GM12878 (cell line): ENCODE measurements at regions not wholly inside any gene's neighbourhood (a gene's known extent, or its start where the extent isn't known, plus 50 kb on each side); places are given as distances from the start of the nearest gene placed in this dataset.

Experiments used
- ATAC-seq: fragments of 200-7000 bp; cut with Tn5 transposase; 3 replicates; pipeline ENCODE4 v1.9.1; 2020; ENCODE audit warnings: mild to moderate bottlenecking, moderate library complexity
- BruUV-seq: library from RNA; stranded (reverse); fragments of 400-500 nt; replicated peaks from 2 replicates; lab custom pipeline; 2021; lab: Mats Ljungman, UMichigan
- CTCF ChIA-PET: fragments of 300-600 bp; sonication (Branson Sonifier 250); formaldehyde crosslinking; extraction: SDS; loops from one replicate; lab custom pipeline; 2021; ENCODE audit warnings: inconsistent platforms; lab: Yijun Ruan, JAX
- POLR2A ChIA-PET: fragments of 350-600 bp; formaldehyde crosslinking; extraction: SDS; loops from one replicate; lab custom pipeline; 2021; ENCODE audit warnings: inconsistent platforms; lab: Charles Lee
- RAD21 ChIA-PET: fragments of 300-600 bp; sonication (Branson Sonifier 250); formaldehyde crosslinking; loops from one replicate; lab custom pipeline; 2023; ENCODE audit warnings: antibody characterized with exemption; ENCODE audit not compliant: unreplicated experiment; lab: Charles Lee
- SMC1A ChIA-PET: fragments of 300-600 bp; sonication (Branson Sonifier 250); formaldehyde crosslinking; loops from one replicate; lab custom pipeline; 2023; ENCODE audit not compliant: unreplicated experiment, uncharacterized antibody; lab: Charles Lee
- DNase-seq: peaks from one replicate; pipeline ENCODE4 v3.0.0-alpha.2; 2011; ENCODE audit warnings: low read depth, low spot score
- FAIRE-seq: peaks from 3 replicates; lab custom pipeline; 2011; peaks lifted over from hg19 to GRCh38; lab: Jason Lieb, UNC
- H2AFZ ChIP-seq: 2 replicates; pipeline ENCODE4 v1.6.0; 2011; ENCODE audit warnings: low read depth, low read length, control low read depth; ENCODE audit not compliant: control insufficient read depth
- H3K27ac ChIP-seq: 2 replicates; pipeline ENCODE4 v1.5.1; 2011; ENCODE audit warnings: control low read depth; ENCODE audit not compliant: control insufficient read depth, insufficient read depth
- H3K27me3 ChIP-seq, 2 experiments: replicated peaks in 1 of 2; 2 replicates each; pipeline versions ENCODE4 v1.6.0 to v1.6.1; 2011; ENCODE audit warnings: low read length in 1 of 2; ENCODE audit not compliant: control insufficient read depth in 2 of 2, insufficient read depth in 2 of 2
- H3K36me3 ChIP-seq, 2 experiments: 2 replicates each; pipeline ENCODE4 v1.5.1; 2011; ENCODE audit warnings: low read length in 1 of 2; ENCODE audit not compliant: control insufficient read depth in 2 of 2, insufficient read depth in 2 of 2
- H3K4me1 ChIP-seq: 2 replicates; pipeline ENCODE4 v1.6.1; 2011; ENCODE audit warnings: mild to moderate bottlenecking, low read length, moderate library complexity, mixed read lengths; ENCODE audit not compliant: control insufficient read depth, insufficient read depth
- H3K4me2 ChIP-seq: 2 replicates; pipeline ENCODE4 v1.6.0; 2011; ENCODE audit warnings: control low read depth; ENCODE audit not compliant: control insufficient read depth, insufficient read depth
- H3K4me3 ChIP-seq: fragments of 200-600 bp; sonication (generic); 2 replicates; pipeline ENCODE4 v1.5.1; 2016
- H3K79me2 ChIP-seq: 2 replicates; pipeline ENCODE4 v1.6.0; 2011; ENCODE audit warnings: low read length; ENCODE audit not compliant: control insufficient read depth, insufficient read depth
- H3K9ac ChIP-seq: 2 replicates; pipeline ENCODE4 v1.8.0; 2011; ENCODE audit warnings: low read length, control low read depth, mixed read lengths; ENCODE audit not compliant: control insufficient read depth, insufficient read depth
- H3K9me3 ChIP-seq: replicated peaks from 3 replicates; pipeline ENCODE4 v1.5.1; 2011; ENCODE audit warnings: mild to moderate bottlenecking, low read length; ENCODE audit not compliant: control insufficient read depth, insufficient read depth
- H4K20me1 ChIP-seq: 2 replicates; pipeline ENCODE4 v1.6.0; 2011; ENCODE audit not compliant: control insufficient read depth, insufficient read depth
- CEBPZ ChIP-seq: fragments of 150-350 bp; IDR thresholded peaks from 2 replicates; pipeline ENCODE4 v1.6.1; 2016; ENCODE audit warnings: low read depth, low read length
- CHD1 ChIP-seq: IDR thresholded peaks from 2 replicates; pipeline ENCODE4 v1.6.1; 2012; ENCODE audit warnings: low read depth, low read length, improper control_type of control experiment
- SRF ChIP-seq, 2 experiments: IDR thresholded peaks; 2 replicates each; pipeline ENCODE4 v1.6.1; 2011; ENCODE audit warnings: low read depth in 2 of 2, low read length in 2 of 2, mild to moderate bottlenecking in 1 of 2, moderate library complexity in 1 of 2
- SUPT20H ChIP-seq: IDR thresholded peaks from 2 replicates; pipeline ENCODE4 v1.6.1; 2011; ENCODE audit warnings: low read depth, mild to moderate bottlenecking, low read length, moderate library complexity, borderline replicate concordance; ENCODE audit not compliant: control insufficient read depth
- WGBS: methylation state at CpG from one replicate; pipeline ENCODE4 v1.1.6; 2016; ENCODE audit warnings: low lambda C conversion rate; ENCODE audit not compliant: insufficient replicate concordance, insufficient coverage; ENCODE audit errors: missing lambda C conversion rate; 5-methylcytosine and 5-hydroxymethylcytosine counted together
- in situ Hi-C: fragments of 300-500 bp; cut with MboI; formaldehyde crosslinking; loops from 9 replicates; pipeline ENCODE4 v1.14.3; 2018; ENCODE audit warnings: mixed read lengths
- intact Hi-C: fragments of 100-400 bp; cut with micrococcal nuclease; formaldehyde crosslinking; loops from one replicate; pipeline ENCODE4 v1.14.2; 2022; ENCODE audit not compliant: unreplicated experiment
- TF ChIP-seq, protein P1 (sequence below): fragments of 450-650 bp; IDR thresholded peaks from 2 replicates; pipeline ENCODE4 v1.6.1; 2017; ENCODE audit warnings: mild to moderate bottlenecking, moderate library complexity
- TF ChIP-seq, protein P2 (sequence below): IDR thresholded peaks from 2 replicates; pipeline ENCODE4 v1.6.1; 2011; ENCODE audit warnings: borderline replicate concordance, low read depth, mild to moderate bottlenecking, moderate library complexity, mixed read lengths, low read length; ENCODE audit not compliant: insufficient read depth; ENCODE audit errors: extremely low read length

- no peak for TF ChIP-seq SUPT20H
- no peak for TF ChIP-seq SRF (IDR thresholded peaks at IDR 0.05; ENCODE audit: low read depth in 2 of 2, low read length in 2 of 2)
- TF ChIP-seq, all 136 proteins: peak for 0
These were observed 319.2 kb downstream of the CDC14C start (continued) for GRCh38 chr7:49243521-49243920.

DNA sequence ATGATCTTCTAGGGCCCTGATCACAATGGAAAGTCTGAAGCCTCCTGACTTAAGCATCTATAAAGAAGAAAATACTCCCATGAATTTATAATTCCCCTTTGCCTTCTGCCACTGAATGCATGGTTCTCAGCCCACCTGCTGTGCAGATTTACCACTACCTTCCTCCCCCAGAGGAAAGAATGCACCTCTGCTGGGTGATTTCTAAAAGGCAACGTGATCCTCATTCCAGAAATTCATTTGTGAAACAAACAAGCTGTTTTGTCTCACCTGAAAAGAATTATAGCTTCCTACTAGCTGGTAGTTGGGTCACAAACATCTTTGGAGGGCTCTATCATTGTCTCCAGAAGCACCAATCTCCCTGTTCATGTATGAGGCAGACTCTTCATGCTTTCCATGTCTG is 320.2 kb downstream of the CDC14C start:
- H2AFZ ChIP-seq: no peak overlapping the region
- no peak for FAIRE-seq
- no peak for ATAC-seq
- H3K36me3 ChIP-seq: no peaks in the 10 kb centered on the region
- no peak for DNase-seq
- RAD21 ChIA-PET: interaction anchor here (1.0 kb wide), 1 partner anchor 243 kb away, joined by 3 read pairs; no protein-coding TSS in a partner anchor
- in situ Hi-C loops: no loop called here
- no peaks in the 10 kb centered on the region for H3K9me3 ChIP-seq
- H3K4me2 ChIP-seq: no peak overlapping the region
- intact Hi-C loops: no loop called here
- H3K9ac ChIP-seq: no peak overlapping the region
- no peaks in the 10 kb centered on the region for H3K4me1 ChIP-seq
- SMC1A ChIA-PET: interaction anchor here (0.7 kb wide), 1 partner anchor 8 kb away, joined by 3 read pairs; no protein-coding TSS in a partner anchor
- CTCF ChIA-PET: no interaction called here
- 0% methylated on average over 1 of the region's 1 CpG for WGBS
- no peak overlapping the region for H3K4me3 ChIP-seq
- no peak for TF ChIP-seq CEBPZ
- TF ChIP-seq CHD1: no peak
- TF ChIP-seq, protein P1, sequence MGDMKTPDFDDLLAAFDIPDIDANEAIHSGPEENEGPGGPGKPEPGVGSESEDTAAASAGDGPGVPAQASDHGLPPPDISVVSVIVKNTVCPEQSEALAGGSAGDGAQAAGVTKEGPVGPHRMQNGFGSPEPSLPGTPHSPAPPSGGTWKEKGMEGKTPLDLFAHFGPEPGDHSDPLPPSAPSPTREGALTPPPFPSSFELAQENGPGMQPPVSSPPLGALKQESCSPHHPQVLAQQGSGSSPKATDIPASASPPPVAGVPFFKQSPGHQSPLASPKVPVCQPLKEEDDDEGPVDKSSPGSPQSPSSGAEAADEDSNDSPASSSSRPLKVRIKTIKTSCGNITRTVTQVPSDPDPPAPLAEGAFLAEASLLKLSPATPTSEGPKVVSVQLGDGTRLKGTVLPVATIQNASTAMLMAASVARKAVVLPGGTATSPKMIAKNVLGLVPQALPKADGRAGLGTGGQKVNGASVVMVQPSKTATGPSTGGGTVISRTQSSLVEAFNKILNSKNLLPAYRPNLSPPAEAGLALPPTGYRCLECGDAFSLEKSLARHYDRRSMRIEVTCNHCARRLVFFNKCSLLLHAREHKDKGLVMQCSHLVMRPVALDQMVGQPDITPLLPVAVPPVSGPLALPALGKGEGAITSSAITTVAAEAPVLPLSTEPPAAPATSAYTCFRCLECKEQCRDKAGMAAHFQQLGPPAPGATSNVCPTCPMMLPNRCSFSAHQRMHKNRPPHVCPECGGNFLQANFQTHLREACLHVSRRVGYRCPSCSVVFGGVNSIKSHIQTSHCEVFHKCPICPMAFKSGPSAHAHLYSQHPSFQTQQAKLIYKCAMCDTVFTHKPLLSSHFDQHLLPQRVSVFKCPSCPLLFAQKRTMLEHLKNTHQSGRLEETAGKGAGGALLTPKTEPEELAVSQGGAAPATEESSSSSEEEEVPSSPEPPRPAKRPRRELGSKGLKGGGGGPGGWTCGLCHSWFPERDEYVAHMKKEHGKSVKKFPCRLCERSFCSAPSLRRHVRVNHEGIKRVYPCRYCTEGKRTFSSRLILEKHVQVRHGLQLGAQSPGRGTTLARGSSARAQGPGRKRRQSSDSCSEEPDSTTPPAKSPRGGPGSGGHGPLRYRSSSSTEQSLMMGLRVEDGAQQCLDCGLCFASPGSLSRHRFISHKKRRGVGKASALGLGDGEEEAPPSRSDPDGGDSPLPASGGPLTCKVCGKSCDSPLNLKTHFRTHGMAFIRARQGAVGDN: no peak
- TF ChIP-seq, protein P2, sequence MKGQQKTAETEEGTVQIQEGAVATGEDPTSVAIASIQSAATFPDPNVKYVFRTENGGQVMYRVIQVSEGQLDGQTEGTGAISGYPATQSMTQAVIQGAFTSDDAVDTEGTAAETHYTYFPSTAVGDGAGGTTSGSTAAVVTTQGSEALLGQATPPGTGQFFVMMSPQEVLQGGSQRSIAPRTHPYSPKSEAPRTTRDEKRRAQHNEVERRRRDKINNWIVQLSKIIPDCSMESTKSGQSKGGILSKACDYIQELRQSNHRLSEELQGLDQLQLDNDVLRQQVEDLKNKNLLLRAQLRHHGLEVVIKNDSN: no peak
- H3K27ac ChIP-seq: no peak overlapping the region
- H3K27me3 ChIP-seq: no peaks in the 10 kb centered on the region
- BruUV-seq: no TSS peak
- H3K79me2 ChIP-seq: no peaks in the 10 kb centered on the region
- H4K20me1 ChIP-seq: no peaks in the 10 kb centered on the region
- POLR2A ChIA-PET: no interaction called here
